Suprapubic skin (tissue), 4 donors: ENCODE measurements at regions not wholly inside any gene's neighbourhood (a gene's known extent, or its start where the extent isn't known, plus 50 kb on each side); places are given as distances from the start of the nearest gene placed in this dataset.
"Not testable (repeated sequence)": the region's sequence is repeated elsewhere in the genome, so short reads cannot be mapped to it uniquely, and the experiment has no call there.

Experiments
- EP300 ChIP-seq: sonication (generic); formaldehyde crosslinking; IDR thresholded peaks from one replicate; pipeline ENCODE4 v1.6.1; 2017; ENCODE audit warnings: antibody characterized with exemption
- POLR2A ChIP-seq, 2 donors: fragments of 450-650 bp; IDR thresholded peaks; one replicate each; pipeline ENCODE4 v1.6.1; 2017; ENCODE audit warnings: antibody characterized with exemption in 2 of 2, mild to moderate bottlenecking in 2 of 2, moderate library complexity in 2 of 2
- POLR2AphosphoS5 ChIP-seq, 3 donors: sonication (generic); formaldehyde crosslinking; IDR thresholded peaks; one replicate each; pipeline ENCODE4 v1.6.1; 2017; ENCODE audit warnings: antibody characterized with exemption in 3 of 3
- TF ChIP-seq, protein P1 (sequence below), 2 donors: fragments of 200-600 bp in 1 of 2; fragments of 450-650 bp in 1 of 2; sonication (generic) in 1 of 2; IDR thresholded peaks; one replicate each; pipeline ENCODE4 v1.5.1; 2016 to 2019; ENCODE audit warnings: antibody characterized with exemption in 2 of 2, mild to moderate bottlenecking in 1 of 2, moderate library complexity in 1 of 2

GRCh38 chr7:153797363-153797762 is 254.8 kb upstream of the DPP6 start:
- TF ChIP-seq, protein P1, sequence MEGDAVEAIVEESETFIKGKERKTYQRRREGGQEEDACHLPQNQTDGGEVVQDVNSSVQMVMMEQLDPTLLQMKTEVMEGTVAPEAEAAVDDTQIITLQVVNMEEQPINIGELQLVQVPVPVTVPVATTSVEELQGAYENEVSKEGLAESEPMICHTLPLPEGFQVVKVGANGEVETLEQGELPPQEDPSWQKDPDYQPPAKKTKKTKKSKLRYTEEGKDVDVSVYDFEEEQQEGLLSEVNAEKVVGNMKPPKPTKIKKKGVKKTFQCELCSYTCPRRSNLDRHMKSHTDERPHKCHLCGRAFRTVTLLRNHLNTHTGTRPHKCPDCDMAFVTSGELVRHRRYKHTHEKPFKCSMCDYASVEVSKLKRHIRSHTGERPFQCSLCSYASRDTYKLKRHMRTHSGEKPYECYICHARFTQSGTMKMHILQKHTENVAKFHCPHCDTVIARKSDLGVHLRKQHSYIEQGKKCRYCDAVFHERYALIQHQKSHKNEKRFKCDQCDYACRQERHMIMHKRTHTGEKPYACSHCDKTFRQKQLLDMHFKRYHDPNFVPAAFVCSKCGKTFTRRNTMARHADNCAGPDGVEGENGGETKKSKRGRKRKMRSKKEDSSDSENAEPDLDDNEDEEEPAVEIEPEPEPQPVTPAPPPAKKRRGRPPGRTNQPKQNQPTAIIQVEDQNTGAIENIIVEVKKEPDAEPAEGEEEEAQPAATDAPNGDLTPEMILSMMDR (IDR thresholded peaks at IDR 0.05): not testable (repeated sequence)
- not testable (repeated sequence) for TF ChIP-seq POLR2A (IDR thresholded peaks at IDR 0.05); POLR2AphosphoS5 (IDR thresholded peaks at IDR 0.05); EP300
